ENCODE measurements at regions not wholly inside any gene's neighbourhood (a gene's known extent, or its start where the extent isn't known, plus 50 kb on each side); places are given as distances from the start of the nearest gene placed in this dataset.

DNA sequence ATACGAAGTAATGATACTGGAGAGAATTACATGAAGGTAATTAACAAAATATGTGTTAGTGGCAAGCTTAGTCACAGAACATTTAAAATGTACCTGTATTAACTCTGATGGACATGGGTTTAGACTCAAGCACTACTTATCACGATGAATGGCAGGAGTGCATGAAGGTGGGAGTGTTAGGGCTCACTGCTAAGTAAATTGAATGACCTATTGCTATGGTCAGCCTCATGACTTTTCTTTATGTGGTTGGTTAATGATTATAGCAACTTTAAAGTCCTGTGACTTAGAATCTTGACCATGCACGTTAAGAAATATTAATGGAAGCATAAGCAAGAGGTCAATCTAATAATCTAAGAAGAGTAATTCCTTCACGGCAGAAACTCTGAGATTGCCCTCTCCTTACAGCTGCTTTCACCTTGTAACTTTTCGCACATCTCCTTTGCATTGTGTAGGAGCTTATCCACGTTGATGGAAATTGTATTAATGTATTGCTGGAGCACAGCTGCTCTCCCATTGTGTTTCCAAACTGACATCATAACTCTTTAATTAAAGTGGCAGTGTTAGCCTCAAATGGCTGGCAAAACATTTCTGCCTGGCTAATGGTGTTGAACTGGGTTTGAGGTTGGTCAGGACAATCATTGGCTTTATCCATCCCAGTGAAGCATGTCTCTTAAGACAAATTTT is 114.5 kb downstream of the RXFP2 start:
- DNase-seq: no peak

DNA sequence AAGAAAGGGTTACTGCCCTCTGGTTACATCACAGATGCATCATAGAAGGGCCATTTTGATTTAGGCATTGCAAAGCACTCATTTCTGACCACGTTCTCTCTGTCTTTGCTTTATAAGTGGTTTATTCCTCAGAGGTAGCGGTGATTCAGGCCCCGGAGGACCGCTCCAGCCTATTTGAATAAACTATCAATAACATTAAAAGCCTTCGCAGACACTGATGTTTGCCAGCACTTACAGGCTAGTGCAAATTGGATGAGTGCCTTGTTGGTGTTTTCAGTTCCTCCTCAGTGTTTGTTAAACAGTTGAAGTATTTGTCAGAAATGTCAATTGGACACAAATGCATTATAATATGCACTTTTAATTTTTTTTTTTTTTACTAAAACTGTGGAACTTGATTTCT is 120.2 kb downstream of the RXFP2 start:
- DNase-seq: no peak

DNA sequence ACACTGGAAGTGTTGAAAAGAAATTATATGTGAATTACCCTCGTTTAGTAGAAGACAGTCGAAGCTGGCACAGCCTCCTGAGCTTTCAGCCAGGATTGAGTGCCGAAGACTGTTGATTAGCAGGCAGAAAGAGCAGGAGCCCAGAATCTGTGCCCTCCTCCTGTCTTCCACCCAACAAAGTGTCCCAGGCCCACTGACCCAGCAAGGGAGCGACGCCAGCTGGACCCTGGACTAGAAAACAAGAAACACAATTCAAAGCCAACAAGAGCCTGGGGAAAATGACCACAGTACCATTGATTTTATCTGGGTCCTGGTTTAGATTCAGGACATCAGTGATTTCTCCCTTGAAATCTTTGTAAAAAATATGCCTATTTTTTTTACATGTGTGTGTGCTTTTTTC is 120.7 kb downstream of the RXFP2 start:
- no peak for DNase-seq

DNA sequence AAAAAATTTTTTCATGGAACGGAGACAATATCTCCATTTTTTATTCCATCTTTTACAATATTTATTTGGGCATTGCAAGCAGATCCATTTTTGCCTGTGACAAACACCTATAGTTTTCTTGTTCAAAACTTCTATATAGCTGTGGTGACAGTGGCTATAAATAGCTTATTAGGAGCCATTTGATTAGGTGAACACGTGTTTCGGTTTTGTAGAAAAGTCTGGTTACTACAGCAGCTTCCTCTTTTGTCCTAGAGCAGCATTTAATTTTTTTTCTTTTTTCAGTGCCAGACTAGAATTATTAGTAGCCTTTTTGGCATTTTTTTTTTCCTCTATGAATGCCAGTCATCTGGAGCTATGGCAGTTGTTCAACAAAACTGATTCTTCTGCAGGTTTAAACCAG is 123.5 kb downstream of the RXFP2 start:
- no peak for DNase-seq

DNA sequence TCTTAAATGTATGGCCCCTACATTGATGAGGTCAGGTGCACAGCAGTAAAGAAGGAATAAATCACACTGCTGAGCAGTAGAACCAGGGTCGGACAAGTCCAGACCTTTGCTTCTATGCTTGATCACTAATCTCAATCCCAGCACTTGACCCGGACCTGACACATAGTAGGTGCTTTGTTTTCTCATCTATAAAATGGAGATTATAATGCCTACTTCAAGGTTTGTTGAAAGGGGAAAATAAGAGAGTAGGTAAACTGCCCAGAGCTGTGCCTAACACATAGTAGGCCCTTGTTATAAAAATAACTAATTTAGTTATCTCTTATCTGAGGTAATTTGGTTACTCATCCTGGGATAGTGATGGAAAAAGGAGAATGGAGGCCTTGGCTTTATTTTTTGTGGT is 125.0 kb downstream of the RXFP2 start:
- DNase-seq: no peak

DNA sequence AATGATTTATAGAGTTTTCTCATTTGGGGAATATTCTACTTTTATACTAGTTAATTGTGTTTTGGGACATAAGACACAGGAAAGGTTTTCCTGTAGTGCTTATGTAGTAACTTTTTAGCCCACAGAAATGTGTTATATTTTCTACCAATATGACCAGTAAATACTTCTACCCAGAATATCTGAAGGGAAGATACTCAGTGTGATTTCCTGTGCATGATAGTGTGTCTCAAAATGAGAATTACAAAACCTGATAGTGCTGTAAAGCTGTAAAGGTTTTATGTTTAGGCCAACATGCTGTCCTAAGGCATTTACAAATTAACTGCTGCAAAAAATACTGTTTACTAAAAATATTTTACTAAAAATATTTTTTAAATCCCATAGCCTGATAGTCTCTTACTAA is 126.8 kb downstream of the RXFP2 start:
- DNase-seq: no peak

DNA sequence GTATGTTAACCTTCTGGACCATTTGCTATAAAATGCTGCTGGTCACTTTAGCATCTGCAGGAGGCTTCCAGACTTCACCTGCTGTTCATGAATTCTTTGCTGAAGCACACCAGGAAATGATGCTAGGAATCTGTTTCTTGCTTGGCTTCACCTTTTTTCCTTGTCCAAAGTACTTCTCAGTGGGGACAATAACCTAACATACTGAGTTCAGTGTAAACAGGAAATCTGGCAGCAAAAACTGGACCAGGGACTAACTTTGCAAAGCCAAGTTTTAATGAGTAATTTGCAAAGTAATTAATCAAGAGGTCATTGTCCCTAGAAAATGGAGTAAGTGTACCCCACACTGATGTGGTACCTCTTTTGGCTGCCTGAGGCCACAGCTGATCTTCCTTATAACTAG is 128.4 kb downstream of the RXFP2 start:
- no peak for DNase-seq

DNA sequence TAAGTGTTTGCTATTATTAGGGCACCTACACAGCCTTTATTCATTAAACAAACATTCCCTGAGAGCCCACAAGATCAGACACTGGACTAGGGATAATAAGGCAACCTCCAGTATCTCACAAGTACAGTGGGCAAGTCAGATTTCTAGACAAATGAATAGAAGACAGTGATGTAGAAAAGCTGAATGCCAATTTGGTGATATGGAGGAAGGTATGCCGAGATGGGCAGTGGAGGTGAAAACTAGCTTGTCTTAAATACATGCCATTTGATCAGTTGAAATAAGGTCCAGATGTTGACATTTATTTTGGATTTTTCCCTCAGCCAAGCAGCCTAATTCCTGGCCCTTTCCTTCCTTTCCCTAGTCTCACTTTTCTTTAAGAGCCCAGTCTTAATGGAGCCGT is 130.3 kb downstream of the RXFP2 start:
- no peak for DNase-seq

DNA sequence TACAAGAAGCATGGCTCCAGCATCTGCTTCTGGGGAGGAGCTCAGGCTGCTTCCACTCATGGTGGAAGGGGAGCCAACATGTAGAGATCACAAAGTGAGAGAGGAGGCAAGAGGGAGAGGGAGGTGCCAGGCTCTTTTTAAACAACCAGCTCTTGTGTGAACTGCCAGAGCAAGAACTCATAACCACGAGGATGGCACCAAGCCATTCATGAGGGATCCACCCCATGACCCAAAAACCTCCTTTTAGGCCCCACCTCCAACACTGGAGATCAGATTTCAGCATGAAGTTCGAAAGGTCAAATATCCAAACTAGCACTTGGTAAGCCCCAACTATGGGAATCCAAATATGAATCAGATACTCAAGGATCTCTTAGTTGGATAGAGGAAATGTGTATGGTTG is 131.2 kb downstream of the RXFP2 start:
- no peak for DNase-seq

DNA sequence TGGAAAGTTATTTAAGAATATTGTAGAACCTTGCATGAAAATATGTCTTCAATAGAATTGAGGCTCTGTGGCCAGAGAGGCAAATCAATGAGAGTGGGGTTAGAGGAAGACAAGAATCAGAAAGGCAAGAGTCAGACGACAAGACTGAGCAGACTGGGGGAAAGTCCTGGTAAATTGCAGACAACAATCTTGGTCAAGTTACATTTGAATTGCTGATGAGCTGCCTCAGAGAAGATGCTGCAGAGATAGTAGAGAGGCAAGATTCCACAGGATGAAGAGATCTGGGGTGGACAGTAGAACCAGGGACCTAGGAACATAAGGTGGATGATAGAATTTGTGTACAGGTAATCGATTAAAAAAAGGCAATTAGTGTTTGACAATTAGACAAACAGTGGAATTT is 133.8 kb downstream of the RXFP2 start:
- DNase-seq: no peak

DNA sequence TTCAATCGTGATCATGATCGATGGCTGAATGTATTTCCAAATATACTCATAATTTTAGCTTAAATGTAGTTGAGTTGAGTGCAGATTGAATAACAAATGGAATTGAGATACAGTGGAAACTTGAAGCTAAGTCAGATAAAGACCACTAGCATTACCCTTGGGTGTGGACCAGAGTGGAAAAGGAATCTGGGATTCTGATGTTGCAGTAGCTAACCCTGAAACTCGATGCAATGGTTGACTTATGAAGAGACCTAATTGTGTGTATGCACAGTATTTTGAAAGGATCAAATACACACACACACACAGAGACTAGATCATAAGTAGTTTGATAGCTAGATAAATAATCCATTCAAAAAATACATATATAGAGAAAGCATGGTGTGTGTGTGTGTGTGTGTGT is 135.8 kb downstream of the RXFP2 start:
- DNase-seq: no peak

DNA sequence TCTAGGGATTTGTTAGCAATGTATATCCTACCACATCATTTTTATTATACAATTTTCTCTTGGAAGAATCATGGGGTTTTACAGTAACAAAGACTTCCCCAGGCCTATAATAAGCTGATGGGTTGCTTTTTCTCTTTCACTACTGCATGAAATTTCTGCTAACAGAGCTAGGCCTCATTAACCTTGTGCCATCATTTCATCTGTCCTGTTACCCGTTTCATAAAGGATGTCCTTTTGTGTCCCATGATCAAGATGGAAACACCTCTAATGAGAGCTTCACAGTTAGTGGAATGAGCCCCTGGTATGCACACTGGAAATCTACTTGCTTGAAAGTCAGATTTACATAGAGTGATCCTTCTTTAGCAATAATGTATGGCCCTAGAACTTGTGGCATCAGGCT is 138.7 kb downstream of the RXFP2 start:
- DNase-seq: no peak

DNA sequence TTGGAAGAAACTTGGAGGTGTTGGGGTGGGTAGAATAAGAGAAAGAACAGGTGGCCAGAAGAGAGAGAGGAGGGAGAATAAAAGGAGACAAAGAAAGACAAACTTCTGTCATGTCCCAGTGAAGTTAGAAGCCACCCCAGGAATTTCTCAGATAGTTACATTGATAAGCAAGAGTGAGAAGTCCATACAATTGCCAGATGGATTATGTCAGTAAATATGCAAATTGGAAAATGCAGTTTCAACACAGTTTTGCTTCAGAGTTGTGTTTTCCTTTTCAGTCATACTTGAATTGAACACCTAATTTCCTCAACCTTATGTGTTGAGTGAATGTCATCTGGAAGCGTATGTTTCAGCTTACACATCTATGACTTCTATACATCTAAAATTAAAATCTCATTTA is 139.2 kb downstream of the RXFP2 start:
- DNase-seq: no peak

DNA sequence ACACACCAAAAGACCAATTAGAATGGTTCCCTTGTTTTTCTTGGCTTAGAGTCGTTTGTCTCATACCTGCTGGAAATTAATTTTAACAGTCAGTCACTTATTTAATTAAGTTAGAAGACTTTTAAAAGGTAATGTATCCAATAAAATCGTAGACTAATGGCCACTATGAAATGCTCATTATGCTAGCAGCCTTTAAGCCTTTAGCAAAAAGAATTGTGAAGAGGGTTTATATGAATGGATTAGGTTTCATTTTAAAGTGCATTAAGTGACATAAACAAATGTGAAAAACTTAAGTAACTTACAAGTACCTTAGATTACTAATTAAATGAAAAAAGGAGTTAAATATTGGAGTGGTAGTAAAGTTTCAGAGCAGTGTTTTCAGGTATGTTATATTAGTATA is 139.6 kb downstream of the RXFP2 start:
- DNase-seq: no peak

DNA sequence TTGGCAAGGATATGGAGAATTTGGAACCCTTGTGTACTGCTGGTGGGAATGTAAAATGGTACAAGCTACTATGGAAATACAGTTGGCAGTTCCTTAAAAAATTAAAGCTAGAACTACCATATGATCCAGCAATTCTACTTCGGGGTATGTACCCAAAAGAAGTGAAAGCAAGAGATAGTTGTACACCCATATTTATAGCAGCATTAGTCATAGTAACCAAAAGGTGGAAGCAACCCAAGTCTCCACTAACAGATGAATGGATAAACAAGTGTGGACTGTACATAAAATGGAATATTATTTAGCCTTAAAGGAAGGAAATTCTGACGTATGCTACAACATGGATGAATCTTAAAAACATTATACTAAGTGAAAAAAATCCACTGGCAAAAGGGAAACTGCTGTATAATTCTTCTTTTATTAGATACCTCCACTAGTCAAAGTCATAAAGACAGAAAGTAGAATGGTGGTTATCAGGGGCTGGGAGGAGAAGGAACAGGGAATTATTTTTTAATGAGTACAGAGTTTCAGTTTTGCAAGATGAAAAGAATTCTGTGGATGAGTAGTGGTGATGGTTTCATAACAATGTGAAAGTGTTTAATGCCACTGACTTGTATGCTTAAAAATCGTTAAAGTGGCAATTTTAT is 141.6 kb downstream of the RXFP2 start:
- DNase-seq: no peak

DNA sequence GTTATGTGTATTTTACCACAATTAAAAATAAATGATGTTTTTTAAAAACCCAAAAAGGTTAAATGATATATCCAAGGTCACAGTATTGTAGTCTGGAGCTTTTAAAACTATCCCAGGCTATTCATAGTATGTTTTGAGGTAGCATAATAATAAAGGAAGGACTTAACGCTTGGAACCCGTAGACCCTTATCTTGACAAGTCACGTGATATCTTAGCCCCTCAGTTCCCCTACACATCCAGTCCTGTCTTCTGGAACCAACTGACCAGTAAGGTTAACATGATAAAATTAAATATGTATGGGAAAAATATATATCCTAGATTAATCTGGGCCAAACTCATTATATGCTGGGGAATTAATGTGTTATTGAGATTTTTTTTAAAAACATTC is 142.2 kb downstream of the RXFP2 start:
- no peak for DNase-seq

DNA sequence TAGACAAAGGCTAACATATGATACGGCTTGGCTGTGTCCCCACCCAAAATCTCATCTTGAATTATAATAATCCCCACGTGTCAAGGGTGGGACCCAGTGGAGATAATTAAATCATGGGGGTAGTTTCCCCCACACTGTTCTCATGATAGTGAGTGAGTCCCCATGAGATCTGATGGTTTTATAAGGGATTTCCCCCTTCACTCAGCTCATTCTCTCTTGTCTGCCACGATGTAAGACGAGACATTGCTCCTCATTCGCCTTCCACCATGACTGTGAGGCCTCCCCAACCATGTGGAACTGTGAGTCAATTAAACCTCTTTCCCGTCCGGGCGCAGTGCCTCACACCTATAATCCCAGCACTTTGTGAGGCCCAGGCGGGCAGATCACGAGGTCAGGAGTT is 143.5 kb downstream of the RXFP2 start:
- no peak for DNase-seq

DNA sequence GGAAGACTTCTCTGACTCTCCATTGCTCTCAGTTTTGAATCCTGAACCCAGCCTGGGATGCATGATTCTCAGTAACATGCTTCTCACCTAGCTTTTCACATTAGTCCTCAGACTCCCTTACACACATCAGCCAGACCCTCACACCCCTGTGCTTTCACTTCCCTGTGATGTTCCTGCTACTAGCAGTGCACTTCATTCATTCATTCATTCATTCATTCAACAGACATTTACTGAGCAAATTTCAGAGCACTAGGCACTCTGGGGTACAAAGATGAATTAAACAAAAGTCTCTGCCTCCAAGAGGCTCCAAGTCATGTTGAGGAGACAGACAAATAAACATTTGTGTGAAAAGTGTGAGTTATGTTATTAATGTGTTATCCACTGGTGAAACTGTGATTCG is 145.2 kb downstream of the RXFP2 start:
- DNase-seq: no peak

DNA sequence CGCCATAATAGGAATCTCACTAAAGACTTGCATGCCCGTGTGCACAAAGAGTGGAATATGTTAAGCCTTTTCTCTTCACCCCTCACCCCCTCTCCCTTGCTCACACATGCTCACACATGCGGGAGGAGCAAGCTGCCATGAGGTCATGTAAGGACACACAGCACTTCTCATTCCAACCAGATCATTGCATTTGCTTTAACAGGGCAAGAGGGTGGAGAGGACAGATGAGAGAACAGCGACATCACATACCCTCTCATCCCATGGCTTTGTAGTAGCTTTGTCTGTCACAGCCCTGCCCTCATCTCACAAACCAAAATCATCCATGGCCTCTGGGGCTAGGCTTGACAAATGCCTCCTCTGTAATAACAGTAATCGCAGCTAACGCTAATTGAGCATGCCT is 145.6 kb upstream of the FRY start:
- DNase-seq: no peak

DNA sequence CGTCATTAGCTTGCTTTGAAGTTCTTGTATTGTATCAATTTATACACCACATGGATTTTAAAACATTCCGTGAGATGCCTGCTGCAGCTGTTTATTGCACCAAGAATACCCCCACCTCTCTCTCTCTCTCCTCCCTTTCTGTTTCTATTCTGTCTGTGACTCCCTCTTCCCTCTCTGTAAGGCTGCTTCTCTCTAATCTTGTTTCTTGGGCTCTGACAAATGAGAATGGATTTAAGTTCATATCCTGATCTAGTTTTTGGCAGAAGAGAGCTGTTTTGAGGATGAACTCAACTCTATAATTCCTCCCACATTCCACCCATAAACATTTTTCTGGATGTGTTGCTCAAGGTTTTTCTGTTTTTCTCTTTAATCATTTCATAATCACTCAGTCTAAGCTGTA is 144.3 kb upstream of the FRY start:
- DNase-seq: peak; percentile 52

DNA sequence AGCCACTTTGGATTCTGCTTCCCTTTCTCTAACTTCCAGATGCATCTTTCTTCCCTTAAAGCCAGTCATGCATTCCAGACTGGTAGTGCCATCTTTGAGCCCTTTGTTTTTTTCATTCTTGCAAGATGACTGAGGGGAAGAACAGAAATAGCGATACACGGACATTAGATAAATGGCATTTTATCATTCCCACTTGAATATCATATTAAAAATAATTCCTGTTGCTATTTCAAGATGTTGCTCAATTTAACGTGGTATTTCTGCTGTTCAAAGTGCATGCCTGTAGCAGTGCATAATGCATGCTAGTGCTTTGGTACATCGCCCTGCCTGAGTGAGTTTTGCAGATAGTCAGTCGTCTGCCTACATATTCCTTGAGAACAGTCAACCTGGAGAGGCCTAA is 140.6 kb upstream of the FRY start:
- DNase-seq: peak; percentile 4

DNA sequence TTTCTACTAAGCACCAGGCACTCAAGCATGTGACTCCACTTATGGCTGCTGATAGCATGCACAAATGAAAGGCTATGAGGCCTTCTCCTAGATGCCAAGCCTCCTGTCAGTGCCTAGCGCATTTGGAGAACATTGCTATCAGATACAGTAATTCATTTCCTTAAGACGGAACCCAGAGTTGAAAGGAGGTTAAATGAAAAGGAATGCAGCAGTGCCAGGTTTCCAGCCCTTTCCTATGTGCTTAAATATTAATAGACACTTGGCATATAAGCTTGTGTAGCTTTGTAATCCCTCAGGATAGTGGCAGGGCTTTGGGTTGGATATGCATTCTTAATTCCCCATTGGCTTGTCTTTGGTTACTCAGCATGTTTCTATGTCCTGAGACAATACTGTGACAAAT is 140.1 kb upstream of the FRY start:
- DNase-seq: peak; percentile 29

DNA sequence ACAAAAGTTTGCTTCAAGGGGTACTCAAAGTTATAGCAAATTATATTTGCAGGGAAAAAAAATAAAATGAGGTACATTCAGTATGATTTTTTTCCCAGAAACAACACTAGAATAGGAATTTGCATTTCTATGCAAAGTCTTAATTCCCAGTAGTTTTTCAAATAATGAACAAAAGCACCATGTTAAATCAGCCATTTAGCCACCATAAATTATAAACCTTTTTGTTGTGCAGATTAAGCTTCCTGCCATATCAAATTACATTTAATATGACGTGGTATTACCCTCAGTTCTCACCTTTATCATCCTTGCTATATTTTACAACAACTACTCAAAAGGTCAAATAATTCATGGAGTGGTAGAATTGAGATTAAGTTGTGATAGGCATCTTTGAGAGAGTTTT is 136.6 kb upstream of the FRY start:
- no peak for DNase-seq

DNA sequence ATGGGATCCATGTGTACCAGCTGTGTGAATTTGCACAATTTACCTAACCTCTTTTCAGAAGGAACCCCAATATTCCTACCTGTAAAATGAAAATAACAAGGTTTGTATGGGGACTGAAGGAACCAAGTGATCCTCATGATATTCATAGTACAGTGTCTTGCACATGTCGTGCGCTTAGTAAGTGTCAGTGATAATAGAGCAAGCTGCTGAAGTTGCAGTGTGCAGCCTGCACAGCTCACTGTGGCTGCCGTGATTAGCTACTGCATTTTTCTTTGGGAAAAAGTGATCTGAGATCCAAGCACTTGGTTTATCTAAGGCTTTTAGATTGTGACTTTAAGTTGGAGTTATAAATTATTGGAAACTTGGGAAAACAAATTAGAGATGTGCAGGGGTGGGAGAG is 135.9 kb upstream of the FRY start:
- DNase-seq: no peak

DNA sequence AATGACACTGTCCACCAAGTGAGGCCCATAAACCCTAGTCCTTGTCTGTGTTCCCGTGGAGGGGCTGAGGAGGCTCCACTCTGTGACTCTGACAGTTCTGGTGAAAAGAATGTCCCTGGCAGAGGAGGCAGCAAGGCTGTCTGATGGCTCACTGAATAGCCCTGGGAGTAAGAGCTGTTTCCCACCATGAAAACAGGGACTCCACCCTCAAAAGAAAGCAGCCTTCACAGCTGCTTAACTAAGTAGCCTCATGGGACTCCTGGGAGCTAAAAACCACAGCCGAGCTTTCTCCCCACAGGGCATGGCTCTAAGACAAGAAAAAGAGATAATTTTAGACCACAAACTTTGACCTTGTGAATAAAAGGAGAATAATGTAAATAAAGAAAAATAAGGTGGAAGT is 135.1 kb upstream of the FRY start:
- DNase-seq: peak; percentile 10
